ENCODE measurements at regions not wholly inside any gene's neighbourhood (a gene's known extent, or its start where the extent isn't known, plus 50 kb on each side); places are given as distances from the start of the nearest gene placed in this dataset.
"Not testable (repeated sequence)": the region's sequence is repeated elsewhere in the genome, so short reads cannot be mapped to it uniquely, and the experiment has no call there.

DNA sequence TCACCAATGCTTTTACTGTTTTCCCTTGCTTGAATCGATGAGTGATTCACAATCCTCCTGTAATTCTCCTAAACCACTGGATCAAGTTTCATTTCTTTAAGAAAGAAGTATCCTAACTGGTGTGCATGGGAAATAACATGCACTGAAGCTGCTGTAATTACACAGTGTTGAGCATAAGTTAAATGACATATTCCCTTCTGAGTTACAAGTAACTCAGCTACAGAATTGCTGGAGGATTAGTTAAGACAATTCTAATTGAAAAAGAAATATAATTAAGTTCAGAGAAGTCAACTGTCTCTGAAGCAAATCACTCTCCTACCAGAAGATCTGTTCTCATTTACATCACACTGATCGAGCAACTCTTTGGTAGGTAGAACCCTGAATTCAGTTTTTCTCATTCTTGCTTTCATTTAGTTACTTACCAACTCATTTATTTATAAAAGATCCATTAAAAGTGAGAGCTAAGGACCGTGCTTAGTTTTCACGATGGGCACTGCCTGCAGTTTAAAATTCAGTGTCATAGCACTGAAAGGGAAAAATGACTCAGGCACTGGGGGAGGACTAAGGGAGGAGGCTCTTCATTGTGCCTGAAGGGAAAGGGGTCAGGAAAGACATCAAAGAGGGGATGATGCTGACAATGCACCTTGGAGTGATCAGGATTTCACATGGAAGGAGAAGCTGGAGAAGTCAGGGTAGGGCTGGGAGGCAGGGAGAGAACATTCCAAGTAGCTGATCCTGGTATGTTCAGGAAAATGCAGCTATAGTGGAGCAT lies 327.2 kb downstream of the EMP1 start:
- H3K27ac ChIP-seq (ENCODE audit: low read depth, low read length), result no peak overlapping the region
- no peaks in the 10 kb centered on the region for H3K36me3 ChIP-seq (ENCODE audit: insufficient read depth, low read length)
- H3K9me3 ChIP-seq (ENCODE audit: low read depth, low read length), result no peaks in the 10 kb centered on the region
- H4K20me1 ChIP-seq (ENCODE audit: insufficient read depth, low read length), result no peaks in the 10 kb centered on the region
- no peak for DNase-seq (ENCODE audit: insufficient read length, low spot score, missing footprints)
- no peaks in the 10 kb centered on the region for H3K79me2 ChIP-seq (ENCODE audit: insufficient read depth, low read length)
- no peak overlapping the region for H3K4me2 ChIP-seq (ENCODE audit: insufficient read depth, low read length)
- H3K27me3 ChIP-seq (ENCODE audit: insufficient read depth, low read length), result no peaks in the 10 kb centered on the region
- no peaks in the 10 kb centered on the region for H3K4me1 ChIP-seq (ENCODE audit: insufficient read depth, low read length)
- TF ChIP-seq, protein P1, sequence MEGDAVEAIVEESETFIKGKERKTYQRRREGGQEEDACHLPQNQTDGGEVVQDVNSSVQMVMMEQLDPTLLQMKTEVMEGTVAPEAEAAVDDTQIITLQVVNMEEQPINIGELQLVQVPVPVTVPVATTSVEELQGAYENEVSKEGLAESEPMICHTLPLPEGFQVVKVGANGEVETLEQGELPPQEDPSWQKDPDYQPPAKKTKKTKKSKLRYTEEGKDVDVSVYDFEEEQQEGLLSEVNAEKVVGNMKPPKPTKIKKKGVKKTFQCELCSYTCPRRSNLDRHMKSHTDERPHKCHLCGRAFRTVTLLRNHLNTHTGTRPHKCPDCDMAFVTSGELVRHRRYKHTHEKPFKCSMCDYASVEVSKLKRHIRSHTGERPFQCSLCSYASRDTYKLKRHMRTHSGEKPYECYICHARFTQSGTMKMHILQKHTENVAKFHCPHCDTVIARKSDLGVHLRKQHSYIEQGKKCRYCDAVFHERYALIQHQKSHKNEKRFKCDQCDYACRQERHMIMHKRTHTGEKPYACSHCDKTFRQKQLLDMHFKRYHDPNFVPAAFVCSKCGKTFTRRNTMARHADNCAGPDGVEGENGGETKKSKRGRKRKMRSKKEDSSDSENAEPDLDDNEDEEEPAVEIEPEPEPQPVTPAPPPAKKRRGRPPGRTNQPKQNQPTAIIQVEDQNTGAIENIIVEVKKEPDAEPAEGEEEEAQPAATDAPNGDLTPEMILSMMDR (IDR thresholded peaks at IDR 0.05; ENCODE audit: extremely low read depth, low read depth, low read length), result no peak
- no peak overlapping the region for H2AFZ ChIP-seq (ENCODE audit: low read length)
- H3K4me3 ChIP-seq (ENCODE audit: insufficient read depth, low read length), result no peak overlapping the region

DNA sequence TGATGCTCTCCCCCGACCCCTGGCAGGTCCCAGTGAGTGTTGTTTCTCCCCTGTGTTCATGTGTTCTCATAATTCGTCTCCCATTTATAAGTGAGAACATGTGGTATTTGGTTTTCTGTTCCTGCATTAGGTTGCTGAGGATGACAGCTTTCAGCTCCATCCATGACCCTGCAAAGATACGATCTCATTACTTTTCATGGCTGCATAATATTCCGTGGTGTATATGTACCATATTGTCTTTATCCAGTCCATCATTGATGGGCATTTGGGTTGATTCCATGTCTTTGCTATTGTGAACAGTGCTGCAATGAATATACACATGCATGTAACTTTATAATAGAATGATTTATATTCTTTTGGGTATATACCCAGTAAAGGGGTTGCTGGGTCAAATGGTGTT lies 321.5 kb downstream of the EMP1 start:
- H3K9me3 ChIP-seq (ENCODE audit: low read depth, low read length); H3K27ac ChIP-seq (ENCODE audit: low read depth, low read length): not testable (repeated sequence)

DNA sequence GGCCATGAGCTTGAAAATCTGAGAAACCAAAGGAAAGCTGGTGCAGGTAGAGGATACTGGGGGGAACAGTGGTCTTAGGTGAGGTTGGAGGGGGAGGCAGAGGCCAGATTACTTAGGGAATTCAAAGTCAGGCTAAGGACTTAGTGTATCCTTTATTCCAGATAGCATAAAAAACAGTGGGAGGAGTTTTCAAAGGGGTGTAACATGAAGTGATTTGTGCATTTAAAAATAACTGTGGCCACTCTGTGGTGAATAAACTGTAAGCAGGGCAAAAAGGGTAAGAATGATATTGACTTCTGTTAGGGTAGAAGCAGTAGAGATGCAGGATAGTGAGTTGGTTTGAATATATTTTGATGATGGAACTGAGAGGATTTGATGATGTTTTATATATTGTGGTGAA lies 313.2 kb downstream of the EMP1 start:
- Histone ChIP-seq H3K79me2 (ENCODE audit: insufficient read depth, low read length) (no peaks in the 10 kb centered on the region), H3K4me3 (ENCODE audit: insufficient read depth, low read length) (no peak overlapping the region), H3K27me3 (ENCODE audit: insufficient read depth, low read length) (no peaks in the 10 kb centered on the region), H3K9me3 (ENCODE audit: low read depth, low read length) (no peaks in the 10 kb centered on the region), H4K20me1 (ENCODE audit: insufficient read depth, low read length) (no peaks in the 10 kb centered on the region), H3K27ac (ENCODE audit: low read depth, low read length) (no peak overlapping the region), H3K4me1 (ENCODE audit: insufficient read depth, low read length) (no peaks in the 10 kb centered on the region), H3K36me3 (ENCODE audit: insufficient read depth, low read length) (no peaks in the 10 kb centered on the region), H3K4me2 (ENCODE audit: insufficient read depth, low read length) (no peak overlapping the region), H2AFZ (ENCODE audit: low read length) (no peak overlapping the region)
- TF ChIP-seq, protein P1 (IDR thresholded peaks at IDR 0.05; ENCODE audit: extremely low read depth, low read depth, low read length), result no peak
- DNase-seq (ENCODE audit: insufficient read length, low spot score, missing footprints), result no peak

More for the DNA sequence above, 321.5 kb downstream of the EMP1 start:
- not testable (repeated sequence) for H3K36me3 ChIP-seq (ENCODE audit: insufficient read depth, low read length); H3K4me2 ChIP-seq (ENCODE audit: insufficient read depth, low read length); DNase-seq (ENCODE audit: insufficient read length, low spot score, missing footprints); H3K79me2 ChIP-seq (ENCODE audit: insufficient read depth, low read length); H4K20me1 ChIP-seq (ENCODE audit: insufficient read depth, low read length); H3K27me3 ChIP-seq (ENCODE audit: insufficient read depth, low read length); H3K4me3 ChIP-seq (ENCODE audit: insufficient read depth, low read length); H2AFZ ChIP-seq (ENCODE audit: low read length); H3K4me1 ChIP-seq (ENCODE audit: insufficient read depth, low read length)

DNA sequence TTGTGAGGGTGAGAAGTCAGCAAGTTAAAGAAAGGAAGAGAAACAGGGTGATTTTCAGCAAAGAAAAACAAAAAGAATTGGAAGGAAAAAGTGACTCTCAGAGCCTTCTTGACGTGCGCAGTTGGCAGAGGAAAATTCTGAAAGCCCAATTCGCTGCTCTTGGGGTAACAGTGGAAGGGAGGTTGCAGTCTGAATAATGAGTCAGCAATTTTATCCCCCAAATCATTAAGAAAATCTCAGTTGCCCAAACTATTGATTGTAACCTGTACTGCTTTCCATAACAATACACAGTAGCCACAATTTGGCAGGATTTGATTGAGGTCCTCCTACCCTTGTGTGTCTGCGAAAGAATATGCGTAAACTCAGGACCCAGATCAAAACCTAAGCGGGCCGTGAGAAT lies 309.1 kb downstream of the EMP1 start:
- TF ChIP-seq, protein P1 (IDR thresholded peaks at IDR 0.05; ENCODE audit: extremely low read depth, low read depth, low read length), result no peak
- no peak for DNase-seq (ENCODE audit: insufficient read length, low spot score, missing footprints)

More for the DNA sequence above, 309.1 kb downstream of the EMP1 start:
- no peaks in the 10 kb centered on the region for H3K4me1 ChIP-seq (ENCODE audit: insufficient read depth, low read length)
- H3K79me2 ChIP-seq (ENCODE audit: insufficient read depth, low read length), result no peaks in the 10 kb centered on the region
- H3K9me3 ChIP-seq (ENCODE audit: low read depth, low read length), result no peaks in the 10 kb centered on the region
- no peak overlapping the region for H3K4me3 ChIP-seq (ENCODE audit: insufficient read depth, low read length)
- no peaks in the 10 kb centered on the region for H3K36me3 ChIP-seq (ENCODE audit: insufficient read depth, low read length)
- no peak overlapping the region for H2AFZ ChIP-seq (ENCODE audit: low read length)
- H3K27me3 ChIP-seq (ENCODE audit: insufficient read depth, low read length), result peaks cover 4% of the 10 kb centered on the region
- no peaks in the 10 kb centered on the region for H4K20me1 ChIP-seq (ENCODE audit: insufficient read depth, low read length)
- H3K27ac ChIP-seq (ENCODE audit: low read depth, low read length), result no peak overlapping the region
- no peak overlapping the region for H3K4me2 ChIP-seq (ENCODE audit: insufficient read depth, low read length)

Data from osteoblast (primary cell).